ENCODE measurements at regions not wholly inside any gene's neighbourhood (a gene's known extent, or its start where the extent isn't known, plus 50 kb on each side); places are given as distances from the start of the nearest gene placed in this dataset.

DNA sequence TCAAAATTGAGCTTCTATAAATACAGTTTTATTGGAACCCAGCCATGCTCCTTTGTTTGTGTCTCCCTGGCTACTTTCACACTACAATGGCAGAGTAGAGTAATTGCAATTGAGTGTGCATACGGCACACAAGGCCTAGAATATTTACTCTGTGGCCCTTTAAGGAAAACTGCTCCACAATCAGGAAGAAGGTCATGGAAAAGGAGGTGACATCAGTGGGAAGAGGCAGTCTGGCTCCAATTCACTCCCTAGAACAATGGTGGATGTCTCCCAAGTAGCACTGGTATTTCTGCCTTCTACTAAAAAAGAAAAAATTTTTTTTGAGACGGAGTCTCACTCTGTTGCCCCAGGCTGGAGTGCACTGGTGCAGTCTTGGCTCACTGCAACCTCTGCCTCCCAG, 51.3 kb downstream of the KRTAP19-8 start:
- Histone ChIP-seq H3K9me1 (replicated peaks; ENCODE audit: control insufficient read depth, extremely low read depth, insufficient read depth, low read length) (no peaks in the 10 kb centered on the region), H3K4me2 (ENCODE audit: insufficient read depth, low read length) (no peak overlapping the region), H3K36me3 (ENCODE audit: control insufficient read depth in 2 of 2, extremely low read depth in 1 of 2, insufficient read depth in 2 of 2, low read length in 2 of 2) (no peaks in the 10 kb centered on the region), H3K4me3 (replicated peaks in 1 of 3; ENCODE audit: insufficient read depth in 1 of 3, low read depth in 1 of 3, low read length in 3 of 3) (no peak overlapping the region), H3K9me3 (replicated peaks; ENCODE audit: control insufficient read depth, insufficient read depth, low read length) (peaks cover 3% of the 10 kb centered on the region), H4K20me1 (replicated peaks; ENCODE audit: control insufficient read depth, extremely low read depth, insufficient read depth, low read length) (no peaks in the 10 kb centered on the region), H3K27ac (ENCODE audit: insufficient read depth, low read depth, low read length) (no peak overlapping the region), H3K9ac (replicated peaks; ENCODE audit: extremely low read depth, insufficient read depth, low read length) (no peak overlapping the region), H3K79me2 (ENCODE audit: control insufficient read depth, insufficient read depth, low read length) (no peaks in the 10 kb centered on the region), H2AFZ (ENCODE audit: low read depth, low read length) (no peak overlapping the region), H3K4me1 (ENCODE audit: control insufficient read depth, extremely low read depth, insufficient read depth, low read length) (no peaks in the 10 kb centered on the region), H3K27me3 (ENCODE audit: control insufficient read depth in 2 of 2, insufficient read depth in 2 of 2, low read length in 2 of 2) (no peaks in the 10 kb centered on the region)
- no peak for DNase-seq (ENCODE audit: low read depth, low spot score)
- no TSS peak for BruUV-seq (replicated peaks)
- FAIRE-seq = no peak
- intact Hi-C loops (cut with micrococcal nuclease) (no loop called here), dilution Hi-C loops (cut with MboI; ENCODE audit: extremely low pct_ligation_motif_present, low sequenced_read_pairs) (no loop called here)
- ChIA-PET POLR2A (no interaction called here), CTCF (no interaction called here)
- TF ChIP-seq POLR2AphosphoS5 (IDR thresholded peaks at IDR 0.05; ENCODE audit: insufficient read depth, low read depth, low read length) = no peak
- TF ChIP-seq FOS (IDR thresholded peaks at IDR 0.05; ENCODE audit: borderline replicate concordance, insufficient read depth, low read length) = no peak
- TF ChIP-seq MYC (IDR thresholded peaks at IDR 0.05; ENCODE audit: low read depth, low read length) = no peak
- TF ChIP-seq POLR2A (IDR thresholded peaks at IDR 0.05; ENCODE audit: low read depth, low read length) = no peak
- TF ChIP-seq JUN (IDR thresholded peaks at IDR 0.05; ENCODE audit: borderline replicate concordance, insufficient read depth, insufficient read length, low read depth) = no peak
- TF ChIP-seq EZH2 (IDR thresholded peaks at IDR 0.05; ENCODE audit: borderline replicate concordance, low read depth, low read length, severe bottlenecking) = no peak
- TF ChIP-seq, protein P1, sequence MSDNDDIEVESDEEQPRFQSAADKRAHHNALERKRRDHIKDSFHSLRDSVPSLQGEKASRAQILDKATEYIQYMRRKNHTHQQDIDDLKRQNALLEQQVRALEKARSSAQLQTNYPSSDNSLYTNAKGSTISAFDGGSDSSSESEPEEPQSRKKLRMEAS (IDR thresholded peaks at IDR 0.05; ENCODE audit: insufficient read depth, insufficient read length) = no peak
- TF ChIP-seq, protein P2, sequence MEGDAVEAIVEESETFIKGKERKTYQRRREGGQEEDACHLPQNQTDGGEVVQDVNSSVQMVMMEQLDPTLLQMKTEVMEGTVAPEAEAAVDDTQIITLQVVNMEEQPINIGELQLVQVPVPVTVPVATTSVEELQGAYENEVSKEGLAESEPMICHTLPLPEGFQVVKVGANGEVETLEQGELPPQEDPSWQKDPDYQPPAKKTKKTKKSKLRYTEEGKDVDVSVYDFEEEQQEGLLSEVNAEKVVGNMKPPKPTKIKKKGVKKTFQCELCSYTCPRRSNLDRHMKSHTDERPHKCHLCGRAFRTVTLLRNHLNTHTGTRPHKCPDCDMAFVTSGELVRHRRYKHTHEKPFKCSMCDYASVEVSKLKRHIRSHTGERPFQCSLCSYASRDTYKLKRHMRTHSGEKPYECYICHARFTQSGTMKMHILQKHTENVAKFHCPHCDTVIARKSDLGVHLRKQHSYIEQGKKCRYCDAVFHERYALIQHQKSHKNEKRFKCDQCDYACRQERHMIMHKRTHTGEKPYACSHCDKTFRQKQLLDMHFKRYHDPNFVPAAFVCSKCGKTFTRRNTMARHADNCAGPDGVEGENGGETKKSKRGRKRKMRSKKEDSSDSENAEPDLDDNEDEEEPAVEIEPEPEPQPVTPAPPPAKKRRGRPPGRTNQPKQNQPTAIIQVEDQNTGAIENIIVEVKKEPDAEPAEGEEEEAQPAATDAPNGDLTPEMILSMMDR (IDR thresholded peaks at IDR 0.05; ENCODE audit: extremely low read depth in 1 of 2, insufficient read depth in 1 of 2, low read depth in 1 of 2, low read length in 2 of 2) = no peak
- no peak for TF ChIP-seq GATA2 (IDR thresholded peaks at IDR 0.05; ENCODE audit: insufficient read depth, insufficient read length, low read depth, low read length)
